ENCODE measurements at regions not wholly inside any gene's neighbourhood (a gene's known extent, or its start where the extent isn't known, plus 50 kb on each side); places are given as distances from the start of the nearest gene placed in this dataset.

GRCh38 chr2:144827404-144827803 lies 307.5 kb upstream of the ZEB2 start:
- H3K36me3 ChIP-seq: no peaks in the 10 kb centered on the region
- no peak overlapping the region for H3K4me3 ChIP-seq
- TF ChIP-seq CTCF (IDR thresholded peaks at IDR 0.05; ENCODE audit: low read depth, low read length): no peak

GRCh38 chr2:144826105-144826504 lies 306.2 kb upstream of the ZEB2 start:
- Histone ChIP-seq H3K36me3 (no peaks in the 10 kb centered on the region), H3K27ac (no peak overlapping the region), H3K4me3 (no peak overlapping the region), H3K9me3 (ENCODE audit: low read depth) (no peaks in the 10 kb centered on the region), H3K4me1 (ENCODE audit: low read depth) (no peaks in the 10 kb centered on the region), H3K27me3 (no peaks in the 10 kb centered on the region)
- TF ChIP-seq CTCF (IDR thresholded peaks at IDR 0.05; ENCODE audit: low read depth, low read length): no peak
- no peak for DNase-seq (ENCODE audit: low read depth in 1 of 2, low spot score in 1 of 2)

More at GRCh38 chr2:144827404-144827803, 307.5 kb upstream of the ZEB2 start:
- Histone ChIP-seq H3K27me3 (no peaks in the 10 kb centered on the region), H3K27ac (no peak overlapping the region), H3K4me1 (ENCODE audit: low read depth) (no peaks in the 10 kb centered on the region), H3K9me3 (ENCODE audit: low read depth) (no peaks in the 10 kb centered on the region)
- DNase-seq (ENCODE audit: low read depth in 1 of 2, low spot score in 1 of 2): peak; percentile 6 to 48

- Histone ChIP-seq H3K36me3 (no peaks in the 10 kb centered on the region), H3K4me3 (no peak overlapping the region), H3K9me3 (ENCODE audit: low read depth) (no peaks in the 10 kb centered on the region), H3K27me3 (no peaks in the 10 kb centered on the region), H3K27ac (no peak overlapping the region), H3K4me1 (ENCODE audit: low read depth) (no peaks in the 10 kb centered on the region)
- no peak for TF ChIP-seq CTCF (IDR thresholded peaks at IDR 0.05; ENCODE audit: low read depth, low read length)
- DNase-seq (ENCODE audit: low read depth in 1 of 2, low spot score in 1 of 2): no peak
Measured at GRCh38 chr2:144825331-144826020, 305.6 kb upstream of the ZEB2 start.

- no peak for TF ChIP-seq CTCF (IDR thresholded peaks at IDR 0.05; ENCODE audit: low read depth, low read length)
- Histone ChIP-seq H3K9me3 (ENCODE audit: low read depth) (no peaks in the 10 kb centered on the region), H3K27ac (no peak overlapping the region), H3K4me1 (ENCODE audit: low read depth) (no peaks in the 10 kb centered on the region), H3K36me3 (no peaks in the 10 kb centered on the region), H3K27me3 (no peaks in the 10 kb centered on the region), H3K4me3 (no peak overlapping the region)
- no peak for DNase-seq (ENCODE audit: low read depth in 1 of 2, low spot score in 1 of 2)
Measured at GRCh38 chr2:144824306-144825080, 304.6 kb upstream of the ZEB2 start.

- Histone ChIP-seq H3K27me3 (no peaks in the 10 kb centered on the region), H3K4me3 (no peak overlapping the region), H3K36me3 (no peaks in the 10 kb centered on the region), H3K4me1 (ENCODE audit: low read depth) (no peaks in the 10 kb centered on the region), H3K9me3 (ENCODE audit: low read depth) (no peaks in the 10 kb centered on the region), H3K27ac (no peak overlapping the region)
- DNase-seq (ENCODE audit: low read depth in 1 of 2, low spot score in 1 of 2): no peak
- no peak for TF ChIP-seq CTCF (IDR thresholded peaks at IDR 0.05; ENCODE audit: low read depth, low read length)
Measured at GRCh38 chr2:144822966-144823365, 303.0 kb upstream of the ZEB2 start.
